Mucosa of rectum (tissue), 2 donors: ENCODE measurements at regions not wholly inside any gene's neighbourhood (a gene's known extent, or its start where the extent isn't known, plus 50 kb on each side); places are given as distances from the start of the nearest gene placed in this dataset.
"Not testable (repeated sequence)": the region's sequence is repeated elsewhere in the genome, so short reads cannot be mapped to it uniquely, and the experiment has no call there.

ENCODE experiments used
- H3K27ac ChIP-seq, 2 donors: one replicate each; pipeline ENCODE4 v1.7.0; 2013; ENCODE audit warnings: inconsistent platforms in 2 of 2, low read depth in 2 of 2, low read length in 2 of 2
- H3K27me3 ChIP-seq, 2 donors: one replicate each; pipeline ENCODE4 v1.7.0; 2013; ENCODE audit warnings: low read length in 2 of 2; ENCODE audit not compliant: control insufficient read depth in 2 of 2, insufficient read depth in 2 of 2
- H3K36me3 ChIP-seq, 2 donors: one replicate each; pipeline ENCODE4 v1.7.0; 2013; ENCODE audit warnings: low read length in 2 of 2; ENCODE audit not compliant: control insufficient read depth in 2 of 2, insufficient read depth in 2 of 2
- H3K4me1 ChIP-seq, 2 donors: one replicate each; pipeline ENCODE4 v1.7.0; 2013; ENCODE audit warnings: low read length in 2 of 2, mild to moderate bottlenecking in 1 of 2; ENCODE audit not compliant: control insufficient read depth in 2 of 2, insufficient read depth in 2 of 2
- H3K4me3 ChIP-seq, 2 donors: one replicate each; pipeline ENCODE4 v1.7.0; 2013; ENCODE audit warnings: low read length in 2 of 2
- H3K9ac ChIP-seq, 2 donors: one replicate each; pipeline ENCODE4 v1.7.0; 2013; ENCODE audit warnings: low read length in 2 of 2, low read depth in 1 of 2, mild to moderate bottlenecking in 1 of 2
- H3K9me3 ChIP-seq, 2 donors: one replicate each; pipeline ENCODE4 v1.7.0; 2013; ENCODE audit warnings: low read length in 2 of 2; ENCODE audit not compliant: control insufficient read depth in 2 of 2
- donor health status: healthy.
- donor health status: Normal muscosa, but diverticular disease.

DNA sequence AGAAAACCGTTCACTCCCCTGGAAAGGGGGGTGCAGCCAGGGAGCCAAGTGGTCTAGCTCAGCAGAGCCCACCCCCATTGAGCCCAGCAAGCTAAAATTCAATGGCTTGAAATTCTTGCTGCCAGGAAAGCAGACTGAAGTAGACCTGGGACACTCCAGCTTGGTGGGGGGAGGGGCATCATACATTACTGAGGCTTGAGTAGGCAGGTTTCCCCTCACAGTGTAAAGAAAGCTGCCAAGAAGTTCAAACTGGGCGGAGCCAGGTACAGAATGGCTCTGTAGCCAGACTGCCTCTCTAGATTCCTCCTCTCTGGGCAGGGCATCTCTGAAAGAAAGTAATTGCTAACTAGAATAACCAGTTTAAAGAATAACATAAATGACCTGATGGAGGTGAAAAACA, 372.3 kb upstream of the F9 start:
- H3K27me3 ChIP-seq, result no peaks in the 10 kb centered on the region
- H3K27ac ChIP-seq, result no peak overlapping the region
- no peak overlapping the region for H3K9ac ChIP-seq

DNA sequence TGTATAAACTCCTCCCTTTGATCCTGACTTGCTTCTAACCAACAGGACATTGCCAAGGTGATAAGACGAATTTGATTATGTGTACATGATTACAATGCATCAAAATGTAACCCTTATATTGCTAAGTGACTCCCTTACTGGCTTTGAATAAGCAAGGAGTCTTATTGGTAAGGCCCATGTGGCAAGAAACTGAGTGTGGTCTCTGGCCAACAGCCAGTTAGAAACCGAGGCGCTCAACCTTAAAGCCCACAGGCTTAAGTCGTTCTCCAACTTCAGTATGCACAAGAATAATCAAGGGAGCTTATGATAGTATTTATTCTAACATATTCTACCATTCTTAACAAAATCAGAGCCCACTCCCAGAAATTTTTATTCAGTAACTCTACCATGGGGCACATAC, 374.2 kb upstream of the F9 start:
- H3K4me1 ChIP-seq, result no peaks in the 10 kb centered on the region
- H3K27ac ChIP-seq, result no peak overlapping the region
- H3K36me3 ChIP-seq, result no peaks in the 10 kb centered on the region
- no peak overlapping the region for H3K4me3 ChIP-seq
- H3K27me3 ChIP-seq, result no peaks in the 10 kb centered on the region
- no peak overlapping the region for H3K9ac ChIP-seq
- no peaks in the 10 kb centered on the region for H3K9me3 ChIP-seq

More for the DNA sequence above, 372.3 kb upstream of the F9 start:
- Histone ChIP-seq H3K36me3 (no peaks in the 10 kb centered on the region), H3K4me3 (no peak overlapping the region), H3K4me1 (no peaks in the 10 kb centered on the region), H3K9me3 (no peaks in the 10 kb centered on the region)

DNA sequence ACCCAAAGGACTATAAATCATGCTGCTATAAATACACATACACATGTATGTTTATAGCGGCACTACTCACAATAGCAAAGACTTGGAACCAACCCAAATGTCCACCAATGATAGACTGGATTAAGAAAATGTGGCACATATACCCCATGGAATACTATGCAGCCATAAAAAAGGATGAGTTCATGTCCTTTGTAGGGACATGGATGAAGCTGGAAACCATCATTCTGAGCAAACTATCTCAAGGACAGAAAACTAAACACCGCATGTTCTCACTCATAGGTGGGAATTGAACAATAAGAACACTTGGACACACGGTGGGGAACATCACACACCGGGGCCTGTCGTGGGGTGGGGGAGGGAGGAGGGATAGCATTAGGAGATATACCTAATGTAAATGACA, 383.9 kb upstream of the F9 start:
- not testable (repeated sequence) for H3K27me3 ChIP-seq, H3K36me3 ChIP-seq, H3K27ac ChIP-seq, H3K4me3 ChIP-seq, H3K9me3 ChIP-seq, H3K4me1 ChIP-seq, H3K9ac ChIP-seq

DNA sequence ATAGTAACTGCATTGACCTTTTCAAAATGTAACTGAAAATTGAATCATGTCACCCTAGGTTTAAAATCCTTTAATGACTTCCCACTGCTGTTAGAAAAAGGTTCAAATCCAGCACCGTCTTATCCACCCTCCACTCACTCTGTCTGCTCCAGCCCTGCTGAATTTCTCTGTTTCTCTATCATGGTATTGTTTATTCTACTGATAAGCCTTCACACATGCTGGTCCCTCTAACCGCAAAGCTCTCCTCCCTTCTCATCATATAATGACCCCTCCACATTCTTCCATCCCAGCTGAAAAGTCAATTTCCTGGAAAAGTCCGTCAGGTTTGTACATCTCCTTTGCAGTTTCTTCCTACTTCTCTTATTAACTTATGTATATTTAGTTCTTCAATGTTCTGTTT, 389.2 kb upstream of the F9 start:
- H3K9me3 ChIP-seq, result no peaks in the 10 kb centered on the region
- no peak overlapping the region for H3K27ac ChIP-seq
- no peak overlapping the region for H3K4me3 ChIP-seq
- H3K4me1 ChIP-seq, result no peaks in the 10 kb centered on the region
- H3K9ac ChIP-seq, result no peak overlapping the region
- H3K27me3 ChIP-seq, result no peaks in the 10 kb centered on the region
- no peaks in the 10 kb centered on the region for H3K36me3 ChIP-seq

DNA sequence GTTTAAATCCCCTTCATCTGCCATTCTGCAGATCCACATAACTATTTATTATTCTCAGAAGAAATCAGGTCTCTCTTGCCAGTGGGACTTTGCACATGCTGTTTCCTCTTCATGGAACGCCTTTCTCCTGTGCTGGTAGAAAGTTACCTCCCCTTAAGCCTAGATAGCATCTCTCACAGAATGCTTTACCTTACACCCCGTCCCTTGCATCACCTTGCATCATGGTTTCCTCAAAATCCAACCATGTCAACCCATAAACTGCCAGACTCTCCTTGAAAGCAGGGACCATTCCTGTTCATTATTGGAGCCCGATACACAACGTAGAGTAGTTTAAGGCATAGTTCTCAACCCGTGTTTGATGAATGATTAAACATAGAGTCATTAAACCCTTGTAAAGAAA, 396.2 kb upstream of the F9 start:
- no peaks in the 10 kb centered on the region for H3K27me3 ChIP-seq
- no peaks in the 10 kb centered on the region for H3K36me3 ChIP-seq
- no peak overlapping the region for H3K27ac ChIP-seq
- no peak overlapping the region for H3K4me3 ChIP-seq
- H3K9me3 ChIP-seq, result no peaks in the 10 kb centered on the region
- no peak overlapping the region for H3K9ac ChIP-seq
- H3K4me1 ChIP-seq, result no peaks in the 10 kb centered on the region

DNA sequence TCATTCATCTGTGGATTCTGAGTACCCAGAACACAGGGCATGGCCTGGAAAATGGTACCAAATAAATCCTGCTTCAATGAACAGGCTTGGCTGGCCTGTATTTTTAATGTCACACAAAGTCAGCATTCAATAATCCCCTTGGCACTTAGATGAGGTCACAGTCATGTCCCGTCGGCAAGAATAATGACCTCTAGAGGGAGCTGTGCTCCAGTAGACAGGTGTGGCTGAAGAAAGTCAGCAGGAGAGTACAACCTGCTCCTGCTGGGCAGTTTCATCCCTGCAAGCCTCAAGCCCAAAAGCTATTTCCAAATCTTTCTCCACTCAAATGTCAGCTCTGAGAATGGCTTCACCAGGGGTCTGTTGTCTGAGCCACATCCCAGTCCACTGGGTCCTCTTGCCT, 404.0 kb upstream of the F9 start:
- Histone ChIP-seq H3K4me1 (no peaks in the 10 kb centered on the region), H3K36me3 (no peaks in the 10 kb centered on the region), H3K4me3 (no peak overlapping the region), H3K9ac (no peak overlapping the region), H3K9me3 (no peaks in the 10 kb centered on the region), H3K27me3 (no peaks in the 10 kb centered on the region), H3K27ac (no peak overlapping the region)

DNA sequence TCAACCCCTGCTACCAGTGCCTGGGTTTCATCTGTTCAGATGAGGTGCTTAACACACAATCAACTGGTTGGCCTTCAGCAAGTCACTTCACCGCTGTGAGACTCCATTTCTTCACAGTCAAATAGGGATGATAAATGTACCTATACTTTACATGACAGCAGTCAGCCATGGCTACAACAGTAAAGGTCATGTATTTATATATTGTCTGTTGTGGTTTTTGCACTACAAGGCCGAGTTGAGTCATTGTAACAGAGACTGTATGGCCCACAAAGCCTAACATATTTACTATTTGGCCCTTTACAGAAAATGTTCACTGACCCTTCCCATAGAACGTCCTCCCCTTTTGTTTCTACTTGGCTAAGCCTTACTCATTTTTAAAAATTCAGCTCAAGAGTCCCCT, 404.6 kb upstream of the F9 start:
- H3K9ac ChIP-seq, result no peak overlapping the region

DNA sequence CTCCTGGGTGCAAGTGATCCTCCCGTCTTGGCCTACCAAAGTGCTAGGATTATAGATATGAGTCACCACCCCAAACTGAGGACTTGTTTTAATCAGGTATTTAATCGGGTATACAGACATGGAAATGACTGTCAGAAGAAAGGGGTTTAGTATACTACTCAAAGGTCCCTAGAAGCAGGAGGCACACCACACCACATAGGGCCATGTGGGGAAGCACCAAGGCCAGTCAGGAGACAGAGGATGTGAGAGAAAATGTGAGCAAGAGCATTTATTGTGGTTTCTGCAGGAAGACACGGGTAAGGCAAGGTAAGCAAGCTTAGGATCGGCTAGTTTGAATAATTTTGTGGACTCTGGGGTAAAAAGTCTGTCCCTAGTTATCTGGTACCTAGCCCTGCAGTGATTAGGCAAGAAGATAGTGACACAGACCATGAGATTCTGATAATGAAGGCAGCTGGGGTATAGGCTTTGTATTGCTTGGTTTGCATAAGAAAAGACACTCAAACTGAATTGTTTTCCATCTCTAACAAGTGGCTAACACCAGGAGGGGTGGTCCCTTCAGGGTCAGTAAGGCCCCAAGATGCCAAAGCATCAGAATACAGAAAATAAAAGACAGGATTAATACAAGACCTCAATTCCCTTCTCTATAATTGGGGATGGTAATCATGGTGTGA, 408.8 kb upstream of the F9 start:
- no peaks in the 10 kb centered on the region for H3K9me3 ChIP-seq
- H3K36me3 ChIP-seq, result no peaks in the 10 kb centered on the region
- H3K27ac ChIP-seq, result no peak overlapping the region
- no peak overlapping the region for H3K4me3 ChIP-seq
- no peaks in the 10 kb centered on the region for H3K27me3 ChIP-seq
- no peak overlapping the region for H3K9ac ChIP-seq
- H3K4me1 ChIP-seq, result no peaks in the 10 kb centered on the region

More for the DNA sequence above, 404.6 kb upstream of the F9 start:
- Histone ChIP-seq H3K27ac (no peak overlapping the region), H3K4me3 (no peak overlapping the region), H3K9me3 (no peaks in the 10 kb centered on the region), H3K27me3 (no peaks in the 10 kb centered on the region), H3K36me3 (no peaks in the 10 kb centered on the region), H3K4me1 (no peaks in the 10 kb centered on the region)

DNA sequence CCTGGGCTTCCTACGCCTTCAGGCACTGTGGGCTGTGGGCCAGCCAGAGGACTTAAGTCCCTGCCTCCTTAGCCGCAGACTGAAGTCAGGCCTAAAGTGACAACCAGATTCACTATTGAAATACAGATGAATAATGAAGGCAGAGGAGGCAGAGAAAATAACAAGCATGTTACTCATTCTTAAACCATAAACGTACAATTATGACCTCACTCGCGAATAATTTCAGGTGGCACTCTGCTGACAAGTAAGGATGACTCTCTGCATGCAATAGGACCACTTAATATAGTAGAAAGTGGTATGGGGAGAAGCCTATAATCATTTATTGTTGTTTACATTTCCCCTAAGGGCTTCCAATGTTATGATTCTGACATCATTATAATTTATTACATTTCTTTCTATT, 409.2 kb upstream of the FGF13 start:
- no peak overlapping the region for H3K27ac ChIP-seq
- no peak overlapping the region for H3K4me3 ChIP-seq
- no peaks in the 10 kb centered on the region for H3K9me3 ChIP-seq
- no peak overlapping the region for H3K9ac ChIP-seq
- H3K36me3 ChIP-seq, result no peaks in the 10 kb centered on the region
- H3K27me3 ChIP-seq, result no peaks in the 10 kb centered on the region
- H3K4me1 ChIP-seq, result no peaks in the 10 kb centered on the region

DNA sequence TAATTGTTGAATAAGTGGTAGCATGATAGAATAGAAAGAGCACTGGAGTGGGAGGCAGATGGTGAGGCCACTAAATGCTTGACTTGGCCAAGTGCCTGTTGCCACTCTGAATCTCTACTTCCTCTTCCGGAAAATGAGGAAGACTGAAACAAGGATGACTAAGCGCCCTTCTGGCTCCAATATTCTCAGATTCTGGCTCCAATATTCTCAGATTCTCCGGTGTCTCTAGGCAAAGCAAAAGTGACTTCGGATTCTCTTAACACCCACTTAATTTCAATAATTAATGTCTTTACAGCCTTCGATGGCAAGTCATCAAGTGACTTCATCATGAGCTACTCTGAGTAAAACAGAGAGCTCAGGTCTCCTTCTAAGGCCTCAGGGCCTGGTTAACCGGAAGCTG, 402.2 kb upstream of the FGF13 start:
- Histone ChIP-seq H3K4me1 (no peaks in the 10 kb centered on the region), H3K27ac (no peak overlapping the region), H3K36me3 (no peaks in the 10 kb centered on the region), H3K27me3 (no peaks in the 10 kb centered on the region), H3K9ac (no peak overlapping the region), H3K4me3 (no peak overlapping the region), H3K9me3 (no peaks in the 10 kb centered on the region)

DNA sequence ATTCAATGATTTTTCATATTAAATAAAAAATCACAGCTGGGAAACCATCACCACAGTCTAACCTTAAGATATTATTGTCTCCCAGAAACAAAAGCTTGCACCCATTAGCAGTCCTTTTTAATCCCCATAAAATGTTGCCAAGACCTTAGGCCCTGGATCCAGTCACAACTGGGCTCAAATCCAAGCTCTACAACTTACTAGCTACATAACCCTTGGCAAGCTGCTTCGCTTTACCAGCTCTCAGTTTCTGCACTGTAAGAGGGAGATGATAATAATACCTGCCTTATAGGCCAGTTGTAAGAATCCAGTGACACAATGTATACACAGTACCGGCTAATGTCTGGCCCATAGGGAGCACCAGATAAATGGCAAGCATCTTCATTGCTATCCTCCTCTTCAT, 400.9 kb upstream of the FGF13 start:
- H3K36me3 ChIP-seq, result no peaks in the 10 kb centered on the region
- no peak overlapping the region for H3K27ac ChIP-seq
- H3K9ac ChIP-seq, result no peak overlapping the region
- H3K27me3 ChIP-seq, result no peaks in the 10 kb centered on the region
- H3K4me1 ChIP-seq, result no peaks in the 10 kb centered on the region
- H3K4me3 ChIP-seq, result no peak overlapping the region
- no peaks in the 10 kb centered on the region for H3K9me3 ChIP-seq
